Neutrophil (primary cell): ENCODE measurements at regions not wholly inside any gene's neighbourhood (a gene's known extent, or its start where the extent isn't known, plus 50 kb on each side); places are given as distances from the start of the nearest gene placed in this dataset.

Experiments used
- H3K27ac ChIP-seq: fragments of 200-600 bp; sonication (generic); 2 replicates; pipeline ENCODE4 v1.5.1; 2016; ENCODE audit warnings: mild to moderate bottlenecking, moderate library complexity
- H3K27me3 ChIP-seq: fragments of 200-600 bp; sonication (generic); 2 replicates; pipeline ENCODE4 v1.6.0; 2016; ENCODE audit warnings: mild to moderate bottlenecking
- H3K36me3 ChIP-seq: fragments of 200-600 bp; sonication (generic); 2 replicates; pipeline ENCODE4 v1.5.1; 2017
- H3K4me1 ChIP-seq, 2 experiments: fragments of 200-600 bp in 1 of 2; sonication (generic) in 1 of 2; 1 replicate in 1 of 2; 2 replicates in 1 of 2; pipeline versions ENCODE4 v1.5.1 to v1.6.1; 2013 to 2016; ENCODE audit warnings: low read depth in 1 of 2, low read length in 1 of 2, mild to moderate bottlenecking in 1 of 2, moderate library complexity in 1 of 2; ENCODE audit not compliant: control insufficient read depth in 1 of 2, insufficient read depth in 1 of 2
- H3K4me3 ChIP-seq, 2 experiments: fragments of 200-600 bp in 1 of 2; sonication (generic) in 1 of 2; 1 replicate in 1 of 2; 2 replicates in 1 of 2; pipeline ENCODE4 v1.5.1; 2013 to 2016; ENCODE audit warnings: low read depth in 1 of 2, low read length in 1 of 2, mild to moderate bottlenecking in 1 of 2, moderate library complexity in 1 of 2
- H3K9me3 ChIP-seq: fragments of 200-600 bp; sonication (generic); 2 replicates; pipeline ENCODE4 v1.5.1; 2016
- CTCF ChIP-seq: fragments of 200-600 bp; sonication (generic); IDR thresholded peaks from 2 replicates; pipeline ENCODE4 v1.5.1; 2016; ENCODE audit warnings: antibody characterized with exemption

DNA sequence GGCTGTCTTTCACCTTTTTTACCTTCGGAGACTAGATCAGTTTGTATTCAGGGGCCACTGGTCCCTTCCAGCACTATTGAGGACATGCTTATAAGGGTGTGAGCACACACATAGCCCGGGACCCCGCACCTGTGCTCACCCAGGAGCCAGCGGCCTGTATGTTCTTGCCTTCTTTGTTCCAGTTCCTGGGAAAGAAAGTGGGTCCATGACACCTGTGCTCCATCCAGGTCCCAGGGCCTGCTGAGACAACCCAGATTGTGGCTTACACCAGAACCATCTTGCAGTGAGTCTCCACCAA, 207.8 kb downstream of the TOMM20 start:
- Histone ChIP-seq H3K4me3 (no peak overlapping the region), H3K27me3 (no peaks in the 10 kb centered on the region), H3K9me3 (no peaks in the 10 kb centered on the region), H3K27ac (no peak overlapping the region), H3K4me1 (peaks cover 23 to 24% of the 10 kb centered on the region in 2 experiments), H3K36me3 (no peaks in the 10 kb centered on the region)
- no peak for TF ChIP-seq CTCF

GRCh38 chr1:234920136-234920842, 208.3 kb downstream of the TOMM20 start:
- peaks cover 24% of the 10 kb centered on the region in 2 experiments for H3K4me1 ChIP-seq
- no peaks in the 10 kb centered on the region for H3K27me3 ChIP-seq
- H3K4me3 ChIP-seq = no peak overlapping the region
- no peaks in the 10 kb centered on the region for H3K36me3 ChIP-seq
- TF ChIP-seq CTCF = no peak
- H3K9me3 ChIP-seq = no peaks in the 10 kb centered on the region
- H3K27ac ChIP-seq = no peak overlapping the region

DNA sequence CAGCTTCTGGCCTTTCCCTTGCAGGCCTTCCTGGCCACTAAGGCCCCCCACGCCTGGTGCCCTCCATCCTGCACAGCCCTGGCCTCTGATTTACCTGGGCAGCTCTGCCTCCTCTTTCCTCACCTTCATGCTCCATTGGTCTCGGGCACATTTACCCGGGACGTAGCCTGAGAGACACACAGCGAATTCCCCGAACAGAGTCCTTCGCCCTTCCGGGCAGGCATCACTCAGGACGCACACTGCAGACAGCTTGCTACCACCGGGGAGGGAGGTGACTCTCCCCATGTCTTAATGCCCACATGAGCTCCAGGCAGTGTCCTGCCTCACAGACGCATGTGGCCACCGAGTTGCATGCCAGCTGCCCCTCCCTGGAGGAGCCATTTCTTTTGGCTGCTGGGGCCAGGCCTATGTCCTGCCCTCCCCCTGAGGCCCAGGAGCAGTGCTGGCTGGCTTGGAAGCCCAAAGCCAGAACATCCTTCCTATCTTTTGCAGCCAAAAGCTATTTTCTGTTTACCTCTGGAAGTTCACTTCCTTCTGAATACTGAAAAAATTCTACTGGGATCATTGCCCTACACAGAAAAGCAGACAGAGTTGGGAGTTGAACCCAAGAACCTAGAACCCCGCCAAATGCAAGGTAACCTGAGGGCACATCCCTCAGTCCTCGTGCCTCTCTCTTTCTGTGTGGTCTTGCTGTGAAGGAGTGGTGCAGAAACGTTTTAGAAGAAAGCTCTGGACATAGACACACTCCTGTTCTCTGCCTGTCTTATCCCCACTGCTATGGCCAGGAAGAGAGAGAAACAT, 209.5 kb downstream of the TOMM20 start:
- Histone ChIP-seq H3K36me3 (no peaks in the 10 kb centered on the region), H3K4me3 (no peak overlapping the region), H3K4me1 (peaks cover 24% of the 10 kb centered on the region in 2 experiments), H3K27me3 (no peaks in the 10 kb centered on the region), H3K27ac (no peak overlapping the region), H3K9me3 (no peaks in the 10 kb centered on the region)
- no peak for TF ChIP-seq CTCF

DNA sequence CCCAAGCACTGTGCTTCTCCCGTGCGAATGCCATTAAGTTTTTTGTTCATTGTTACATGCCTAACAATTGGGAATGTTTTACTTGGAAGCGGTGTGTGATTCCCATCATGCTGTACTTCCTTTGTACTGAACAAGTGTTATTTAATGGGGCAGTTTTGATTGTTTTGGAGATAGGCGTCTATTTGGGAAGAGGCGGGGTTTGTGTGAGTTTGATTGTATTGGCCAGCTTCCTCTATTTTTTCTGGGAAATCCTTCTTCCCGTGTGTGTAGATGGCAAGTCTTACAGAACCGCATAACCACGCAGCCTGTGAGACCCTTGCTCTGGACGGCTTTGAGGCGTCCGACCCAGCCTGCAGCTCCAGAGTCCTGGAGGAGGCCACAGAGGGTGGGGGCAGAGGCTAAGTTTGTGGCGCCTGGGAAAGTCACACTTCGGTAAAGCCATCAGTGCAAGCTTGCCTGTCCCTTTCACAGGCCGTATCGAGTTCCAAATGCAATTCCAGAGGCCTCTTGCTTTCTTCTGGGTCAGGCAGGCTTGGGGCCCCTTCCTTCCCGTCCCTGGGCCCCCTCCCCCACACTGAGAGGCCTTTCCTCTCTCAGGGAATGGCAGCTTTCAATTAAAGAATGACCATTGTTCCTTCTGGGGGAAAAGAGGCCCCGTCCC, 210.3 kb downstream of the TOMM20 start:
- Histone ChIP-seq H3K27me3 (no peaks in the 10 kb centered on the region), H3K4me3 (peak overlapping the region in 1 of 2 experiments; percentile 8), H3K27ac (no peak overlapping the region), H3K9me3 (no peaks in the 10 kb centered on the region), H3K4me1 (peaks cover 24% of the 10 kb centered on the region in 2 experiments), H3K36me3 (no peaks in the 10 kb centered on the region)
- TF ChIP-seq CTCF = no peak

DNA sequence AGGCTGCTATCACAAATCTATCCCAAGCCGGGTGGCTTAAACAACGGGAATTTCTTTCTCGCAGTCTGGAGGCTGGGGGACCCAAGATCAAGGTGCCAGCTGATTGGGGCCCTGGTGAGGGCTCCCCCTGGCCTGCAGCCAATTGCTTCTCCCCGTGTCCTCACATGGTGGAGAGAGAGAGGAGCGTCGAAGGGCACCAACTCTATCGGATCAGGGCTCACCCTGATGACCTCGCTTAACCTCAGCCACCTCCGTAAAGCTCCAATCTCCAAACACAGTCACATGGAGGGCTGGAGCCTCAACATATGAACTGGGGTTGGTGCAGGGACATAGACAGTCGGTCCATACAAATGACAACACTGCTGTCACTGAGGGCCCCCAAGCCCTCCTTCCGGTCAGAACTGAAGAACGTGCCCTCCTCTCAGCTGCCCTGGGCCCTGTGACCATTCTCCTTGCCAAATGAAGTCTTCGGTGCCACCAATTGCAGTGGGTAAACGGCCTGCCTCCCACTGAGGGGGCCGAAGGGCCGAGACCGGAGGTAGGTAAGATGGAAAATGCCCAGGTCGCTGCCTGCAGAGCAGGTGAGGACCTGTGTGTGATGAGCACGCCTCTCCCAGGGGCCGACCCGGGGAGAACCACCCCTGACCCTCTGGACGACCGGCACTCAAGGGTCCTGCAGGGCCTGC, 211.0 kb downstream of the TOMM20 start:
- Histone ChIP-seq H3K4me1 (peaks cover 24% of the 10 kb centered on the region in 2 experiments), H3K4me3 (no peak overlapping the region), H3K36me3 (no peaks in the 10 kb centered on the region), H3K27me3 (no peaks in the 10 kb centered on the region), H3K27ac (no peak overlapping the region), H3K9me3 (no peaks in the 10 kb centered on the region)
- TF ChIP-seq CTCF = no peak
